Suprapubic skin (tissue), 3 donors: ENCODE measurements at regions not wholly inside any gene's neighbourhood (a gene's known extent, or its start where the extent isn't known, plus 50 kb on each side); places are given as distances from the start of the nearest gene placed in this dataset.

Experiments used
- POLR2A ChIP-seq, 2 donors: fragments of 450-650 bp; IDR thresholded peaks; one replicate each; pipeline ENCODE4 v1.6.1; 2017; ENCODE audit warnings: antibody characterized with exemption in 2 of 2, mild to moderate bottlenecking in 2 of 2, moderate library complexity in 2 of 2
- TF ChIP-seq, protein P1 (sequence below), 2 donors: fragments of 200-600 bp in 1 of 2; fragments of 450-650 bp in 1 of 2; sonication (generic) in 1 of 2; IDR thresholded peaks; one replicate each; pipeline ENCODE4 v1.5.1; 2016 to 2019; ENCODE audit warnings: antibody characterized with exemption in 2 of 2, mild to moderate bottlenecking in 1 of 2, moderate library complexity in 1 of 2

- TF ChIP-seq POLR2A (IDR thresholded peaks at IDR 0.05) = no peak
- TF ChIP-seq, protein P1, sequence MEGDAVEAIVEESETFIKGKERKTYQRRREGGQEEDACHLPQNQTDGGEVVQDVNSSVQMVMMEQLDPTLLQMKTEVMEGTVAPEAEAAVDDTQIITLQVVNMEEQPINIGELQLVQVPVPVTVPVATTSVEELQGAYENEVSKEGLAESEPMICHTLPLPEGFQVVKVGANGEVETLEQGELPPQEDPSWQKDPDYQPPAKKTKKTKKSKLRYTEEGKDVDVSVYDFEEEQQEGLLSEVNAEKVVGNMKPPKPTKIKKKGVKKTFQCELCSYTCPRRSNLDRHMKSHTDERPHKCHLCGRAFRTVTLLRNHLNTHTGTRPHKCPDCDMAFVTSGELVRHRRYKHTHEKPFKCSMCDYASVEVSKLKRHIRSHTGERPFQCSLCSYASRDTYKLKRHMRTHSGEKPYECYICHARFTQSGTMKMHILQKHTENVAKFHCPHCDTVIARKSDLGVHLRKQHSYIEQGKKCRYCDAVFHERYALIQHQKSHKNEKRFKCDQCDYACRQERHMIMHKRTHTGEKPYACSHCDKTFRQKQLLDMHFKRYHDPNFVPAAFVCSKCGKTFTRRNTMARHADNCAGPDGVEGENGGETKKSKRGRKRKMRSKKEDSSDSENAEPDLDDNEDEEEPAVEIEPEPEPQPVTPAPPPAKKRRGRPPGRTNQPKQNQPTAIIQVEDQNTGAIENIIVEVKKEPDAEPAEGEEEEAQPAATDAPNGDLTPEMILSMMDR (IDR thresholded peaks at IDR 0.05) = no peak
These were observed 61.7 kb upstream of the VRK1 start for GRCh38 chr14:96735526-96735925.
